GM18868 (cell line): ENCODE measurements at regions not wholly inside any gene's neighbourhood (a gene's known extent, or its start where the extent isn't known, plus 50 kb on each side); places are given as distances from the start of the nearest gene placed in this dataset.
"Not testable (repeated sequence)": the region's sequence is repeated elsewhere in the genome, so short reads cannot be mapped to it uniquely, and the experiment has no call there.

ENCODE experiments used
- ATAC-seq: cut with Tn5 transposase; IDR thresholded peaks from one replicate; pipeline ENCODE4 v1.9.1; 2021; ENCODE audit warnings: mild to moderate bottlenecking, moderate library complexity; ENCODE audit not compliant: unreplicated experiment

DNA sequence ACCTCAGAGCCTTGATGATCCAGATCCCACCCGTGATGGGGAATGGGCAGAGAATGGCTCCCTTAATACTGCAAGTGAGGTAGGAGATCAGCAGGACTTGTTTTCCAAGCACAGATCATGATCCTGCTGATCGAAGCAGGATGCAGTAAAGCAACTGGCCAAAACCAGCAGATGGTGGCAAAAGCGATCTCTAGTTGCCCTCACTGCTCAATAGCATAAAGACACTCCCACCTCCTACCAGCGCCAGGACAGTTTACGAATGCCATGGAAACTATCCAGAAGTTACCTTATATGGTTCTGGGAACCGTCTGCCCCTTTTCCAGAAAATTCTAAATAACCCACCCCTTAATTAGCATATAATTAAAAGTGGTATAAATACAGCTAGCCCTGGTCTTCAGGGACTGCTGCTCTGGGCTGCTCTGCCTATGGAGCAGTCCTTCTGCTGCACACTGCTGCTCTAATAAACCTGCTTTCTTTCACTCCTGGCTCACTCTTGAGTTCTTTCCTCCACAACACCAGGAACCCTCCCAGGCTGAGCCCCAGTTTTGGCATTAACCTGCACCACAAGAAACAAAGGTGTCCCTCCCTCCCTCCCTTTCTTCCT lies 415.8 kb downstream of the PREX1 start:
- ATAC-seq: no peak

DNA sequence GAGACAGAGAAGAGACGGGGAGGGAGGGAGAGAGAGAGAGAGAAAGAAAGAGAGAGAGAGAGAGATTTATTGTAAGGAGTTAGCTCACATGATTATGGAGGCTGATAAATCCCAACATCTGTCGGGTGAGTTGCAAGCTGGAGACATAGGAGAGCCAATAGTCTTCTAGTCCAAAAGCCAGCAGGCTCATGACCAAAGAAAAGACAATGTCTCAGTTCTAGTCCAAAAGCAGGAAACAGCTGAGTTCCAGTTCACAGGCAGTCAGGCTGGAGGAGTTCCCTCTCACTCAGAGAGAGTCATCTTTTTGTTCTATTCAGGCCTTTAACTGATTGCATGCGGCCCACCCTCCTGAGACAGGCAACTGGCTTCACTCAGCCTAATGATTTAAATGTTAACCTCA lies 416.6 kb downstream of the PREX1 start:
- no peak for ATAC-seq

DNA sequence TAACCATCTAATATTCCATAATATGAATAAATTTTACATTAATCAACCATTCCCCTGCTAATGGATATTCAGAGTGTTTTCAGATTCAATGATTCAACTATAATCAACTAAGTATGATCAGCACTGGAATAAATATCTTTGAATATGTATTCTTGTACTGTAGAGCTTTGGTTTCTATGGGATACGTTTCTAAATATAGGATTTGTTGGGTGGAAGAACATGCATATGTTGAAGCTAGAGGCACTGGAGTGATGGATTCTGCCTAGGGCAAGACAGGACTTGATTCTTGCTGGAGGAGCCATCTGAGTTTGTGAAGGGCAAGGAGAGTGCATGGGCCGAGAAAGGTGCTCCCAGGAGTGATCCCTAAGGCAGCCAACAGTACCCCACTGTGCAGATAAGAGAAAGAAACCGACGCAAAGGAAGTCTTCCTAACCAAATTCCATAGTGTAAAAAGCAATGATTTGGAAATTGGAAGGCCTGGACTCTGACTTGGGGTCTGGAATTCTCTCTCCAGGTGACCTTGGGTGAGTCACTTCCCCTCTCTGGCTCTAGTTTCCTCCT lies 418.7 kb downstream of the PREX1 start:
- ATAC-seq: no peak

DNA sequence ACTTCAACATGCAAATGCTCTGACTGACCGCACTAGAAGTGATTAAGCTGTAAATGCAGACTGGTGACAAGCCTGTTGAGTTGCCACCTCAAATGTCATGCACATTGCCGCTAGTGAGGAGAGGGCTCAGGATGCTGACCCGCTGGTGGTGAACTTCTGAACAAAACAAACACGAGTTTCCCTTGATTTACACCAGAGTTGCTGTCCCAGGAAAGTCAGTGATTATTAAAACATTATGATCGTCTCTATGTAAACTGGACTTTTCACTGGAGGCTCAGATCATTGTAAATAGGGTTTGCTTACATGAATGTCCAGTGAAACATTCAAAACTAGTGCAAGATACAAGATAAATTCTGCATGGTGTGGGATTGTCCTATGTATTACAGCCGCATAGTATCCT lies 420.1 kb downstream of the PREX1 start:
- no peak for ATAC-seq

DNA sequence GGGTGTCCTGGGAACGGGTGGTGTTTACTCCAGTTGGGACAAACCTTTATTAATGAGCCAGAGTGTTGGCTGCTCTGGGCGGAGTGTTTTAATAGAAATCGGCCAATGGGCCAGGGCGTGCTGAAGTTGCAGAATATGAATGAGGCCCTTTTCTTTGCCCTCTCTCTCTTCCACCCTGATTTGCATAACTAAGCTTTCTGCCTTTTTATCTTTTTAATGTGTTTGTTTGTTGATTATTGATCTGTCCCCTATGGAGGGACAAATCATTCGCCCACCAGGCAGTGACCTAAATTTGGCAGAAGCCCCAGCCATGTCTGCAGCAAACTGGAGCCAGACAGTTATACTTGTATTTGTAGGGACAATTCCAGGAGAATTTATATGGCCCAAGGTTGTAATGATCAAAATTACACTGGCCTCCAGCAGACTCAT lies 420.9 kb downstream of the PREX1 start:
- ATAC-seq: no peak

DNA sequence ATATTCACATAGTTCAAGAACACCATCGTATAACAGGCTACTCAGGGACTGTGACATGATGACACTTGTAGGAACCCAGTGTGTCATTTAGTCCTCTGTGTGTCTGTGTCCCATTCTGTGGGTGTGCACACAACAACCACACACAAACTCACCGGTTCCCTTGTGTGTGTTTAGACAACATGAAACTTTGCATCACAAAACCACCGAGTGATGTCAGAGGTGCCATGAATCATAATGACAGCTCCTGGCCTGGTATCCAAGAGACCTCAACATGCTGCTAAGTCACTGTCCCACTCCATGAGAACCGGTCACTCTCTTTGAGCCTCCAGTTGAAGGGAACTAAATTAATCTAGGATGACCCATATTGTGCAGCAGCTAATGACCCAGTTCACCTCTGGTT lies 421.3 kb downstream of the PREX1 start:
- ATAC-seq: no peak

DNA sequence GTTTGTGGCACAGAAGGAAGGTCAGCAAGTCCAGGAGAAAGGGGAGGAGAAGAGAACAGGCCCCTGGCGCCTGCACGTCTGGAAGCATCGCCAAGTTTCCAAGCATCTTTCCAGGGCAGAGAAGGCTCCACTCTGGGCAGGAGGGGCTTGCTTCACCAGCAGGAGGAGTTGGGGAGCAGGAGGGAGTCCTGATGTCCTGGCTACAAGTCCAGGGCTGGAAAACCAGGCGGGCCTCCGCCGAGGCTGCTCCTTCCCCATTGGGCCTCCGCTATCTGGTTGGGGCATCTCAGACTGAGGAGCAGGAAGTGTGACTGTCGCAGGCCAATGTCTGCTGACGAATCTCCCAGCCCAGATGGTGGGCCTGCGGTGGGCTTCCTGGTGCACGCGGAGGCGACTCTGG lies 421.9 kb downstream of the PREX1 start:
- no peak for ATAC-seq

DNA sequence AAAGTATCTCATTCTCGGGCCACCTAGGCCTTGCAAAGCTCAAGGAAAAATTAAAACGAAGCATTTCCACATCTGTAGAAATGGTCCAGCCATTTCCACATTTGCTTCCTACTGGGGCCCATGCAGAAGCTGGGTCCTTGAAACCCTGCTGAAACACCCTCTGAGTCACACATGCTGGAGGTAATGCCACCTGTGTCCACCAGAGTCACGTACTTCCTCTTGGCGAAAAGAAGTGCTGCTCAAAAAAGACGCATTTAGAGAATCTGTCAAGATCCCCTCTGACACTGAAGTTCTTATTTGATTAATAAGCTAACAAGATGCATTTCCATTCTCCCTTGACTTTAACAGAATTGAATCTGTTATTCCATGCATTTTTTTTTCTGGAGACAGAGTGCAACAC lies 423.2 kb downstream of the PREX1 start:
- ATAC-seq: no peak

DNA sequence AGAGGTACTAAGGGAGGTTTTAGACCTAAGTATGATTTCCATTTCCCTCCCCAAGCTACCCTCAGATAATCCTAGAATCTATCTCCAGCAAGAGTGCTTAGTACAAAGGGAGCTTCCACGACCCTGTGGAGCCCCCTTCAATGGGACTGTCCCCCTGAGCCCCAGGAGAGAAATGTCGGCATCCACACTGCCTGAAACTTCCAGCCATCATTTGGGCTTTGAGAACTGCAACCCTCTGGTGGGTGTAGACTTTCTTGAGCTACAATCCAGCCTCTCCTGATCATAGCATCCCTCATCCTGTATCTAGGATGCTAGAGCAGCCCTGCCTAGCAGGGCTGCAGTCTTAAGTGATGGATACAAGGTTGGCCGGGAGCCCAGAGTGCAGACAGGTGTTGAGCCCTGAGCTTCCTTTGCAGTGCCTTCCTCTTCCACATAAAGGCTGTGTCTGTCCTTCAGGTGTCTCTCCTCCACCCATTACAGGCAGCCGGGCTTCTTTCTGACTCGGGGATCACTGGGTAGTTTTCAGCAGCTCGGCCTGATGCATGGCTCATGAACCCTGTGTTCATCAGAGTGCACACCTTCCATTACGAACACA lies 424.5 kb downstream of the PREX1 start:
- no peak for ATAC-seq

DNA sequence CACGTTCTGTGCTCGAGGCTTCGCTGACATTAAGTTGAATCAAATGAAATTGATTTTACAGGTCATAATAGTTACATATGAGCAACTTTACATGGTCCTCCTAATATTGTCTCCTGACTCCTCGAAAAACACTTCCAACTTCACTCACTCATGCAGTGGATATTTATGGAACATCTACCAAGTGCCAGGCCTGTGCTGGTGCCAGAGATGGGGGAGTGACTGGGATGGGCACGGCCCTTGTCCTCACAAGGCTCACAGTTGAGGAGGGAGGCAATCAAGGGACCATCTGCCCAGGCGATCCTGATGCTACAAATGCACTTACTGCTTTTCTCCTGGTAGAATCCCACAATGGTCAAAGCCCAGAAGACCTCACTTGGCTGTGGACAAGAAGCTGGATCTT lies 426.4 kb downstream of the PREX1 start:
- ATAC-seq: no peak

DNA sequence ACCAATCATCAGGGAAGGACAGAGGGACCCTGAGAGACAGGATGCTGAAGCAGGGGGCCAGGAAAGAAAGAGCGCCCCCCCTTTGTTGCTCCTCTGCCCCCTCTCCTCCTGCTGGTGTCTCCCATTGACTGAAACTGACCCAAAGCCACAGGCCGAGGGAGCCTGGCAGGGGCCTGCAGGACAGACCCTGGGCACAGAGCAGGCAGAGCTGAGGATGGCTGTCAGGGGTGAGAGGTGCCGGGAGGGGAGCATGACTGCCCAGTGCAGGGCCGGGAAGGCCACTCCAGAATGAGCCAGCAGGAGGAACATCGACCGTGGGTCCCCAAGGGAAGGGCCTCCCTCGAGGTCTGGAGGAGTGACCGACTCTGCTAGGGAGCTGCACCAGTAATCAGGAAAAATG lies 427.8 kb downstream of the PREX1 start:
- no peak for ATAC-seq

DNA sequence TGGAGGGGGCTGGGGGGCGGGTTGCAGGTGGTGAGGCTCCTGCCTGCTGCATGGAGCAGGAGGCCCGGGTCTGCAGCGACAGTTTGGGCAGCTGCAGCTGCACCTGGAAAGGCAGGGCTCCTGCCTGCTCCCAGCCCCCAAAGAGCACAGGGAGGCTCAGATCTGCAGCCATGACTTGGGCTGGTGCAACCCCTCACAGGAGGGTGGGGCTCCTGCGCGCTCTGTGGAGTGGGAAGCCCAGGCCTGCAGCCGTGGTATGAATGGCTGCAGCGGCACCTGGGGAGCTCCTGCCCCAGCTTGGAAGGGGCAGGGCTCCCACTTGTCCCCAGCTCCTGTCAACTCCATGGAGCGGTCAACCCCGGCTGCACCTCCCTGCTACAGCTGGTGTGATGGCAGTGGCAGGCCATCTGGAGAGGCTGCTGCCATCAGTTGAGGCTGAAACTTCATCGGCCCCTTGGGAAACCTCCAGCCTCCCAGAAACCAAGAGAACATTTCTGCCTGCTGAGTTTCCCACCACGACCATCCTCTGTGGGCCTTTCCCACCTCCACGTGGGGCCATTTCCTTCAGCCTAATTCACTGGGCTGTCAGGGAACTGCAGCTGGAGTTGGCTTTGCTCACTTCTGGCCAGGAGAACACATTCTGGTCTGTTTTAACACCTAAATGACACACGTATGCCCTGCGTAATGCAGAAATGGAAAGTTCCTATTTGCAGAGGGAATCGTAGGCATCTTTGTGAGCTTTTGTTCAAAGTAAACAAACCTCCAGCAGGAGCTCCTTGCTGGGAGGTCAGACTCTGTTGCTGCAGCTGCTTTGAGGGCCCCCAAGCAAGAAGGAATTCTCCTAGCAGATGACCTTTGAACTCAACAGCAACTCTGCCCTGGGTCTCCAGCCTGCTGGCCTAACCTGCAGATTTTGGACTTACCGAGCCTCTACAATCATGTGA lies 429.0 kb downstream of the PREX1 start:
- no peak for ATAC-seq

DNA sequence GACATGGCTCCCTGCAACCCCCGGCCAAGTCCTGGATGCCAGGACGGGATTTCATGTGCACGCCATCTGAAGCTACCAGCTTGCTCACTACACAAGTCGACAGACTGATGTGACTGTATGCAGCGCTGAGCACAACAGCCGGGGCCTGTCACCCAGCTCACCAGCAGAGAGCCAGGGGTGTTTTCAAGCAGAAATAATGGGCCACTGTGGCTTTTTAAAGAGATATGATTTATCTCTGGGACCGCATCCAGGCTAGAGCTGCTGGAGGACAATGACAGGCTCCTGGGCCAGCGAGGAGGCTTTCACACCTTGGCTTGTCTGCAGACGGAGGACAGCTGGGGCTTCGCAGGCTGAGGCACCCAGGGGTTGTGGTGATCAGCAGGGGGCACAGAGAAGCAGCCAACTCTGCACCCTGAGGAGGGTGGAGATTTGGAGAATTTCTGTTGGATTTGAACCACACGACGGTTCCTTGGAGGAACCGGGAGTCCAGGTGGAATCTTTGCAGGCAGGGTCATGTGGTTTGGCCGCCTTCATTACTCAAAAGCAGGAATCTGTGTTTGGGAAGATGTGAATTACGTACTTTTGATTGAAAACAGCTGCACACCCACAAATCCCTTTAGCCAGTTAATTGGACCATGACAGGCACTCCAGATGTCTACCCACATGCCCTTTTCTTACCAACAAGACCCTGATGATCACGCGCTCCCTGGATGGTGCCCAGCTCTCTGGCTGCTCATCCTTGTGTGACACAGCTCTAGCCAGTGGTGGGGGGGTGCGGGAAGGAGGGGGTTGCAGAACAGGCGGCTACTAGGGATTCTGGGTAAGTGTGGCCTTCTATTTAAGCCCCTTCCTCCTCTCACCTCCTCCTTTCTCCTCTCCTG lies 430.6 kb downstream of the PREX1 start:
- ATAC-seq: not testable (repeated sequence)

DNA sequence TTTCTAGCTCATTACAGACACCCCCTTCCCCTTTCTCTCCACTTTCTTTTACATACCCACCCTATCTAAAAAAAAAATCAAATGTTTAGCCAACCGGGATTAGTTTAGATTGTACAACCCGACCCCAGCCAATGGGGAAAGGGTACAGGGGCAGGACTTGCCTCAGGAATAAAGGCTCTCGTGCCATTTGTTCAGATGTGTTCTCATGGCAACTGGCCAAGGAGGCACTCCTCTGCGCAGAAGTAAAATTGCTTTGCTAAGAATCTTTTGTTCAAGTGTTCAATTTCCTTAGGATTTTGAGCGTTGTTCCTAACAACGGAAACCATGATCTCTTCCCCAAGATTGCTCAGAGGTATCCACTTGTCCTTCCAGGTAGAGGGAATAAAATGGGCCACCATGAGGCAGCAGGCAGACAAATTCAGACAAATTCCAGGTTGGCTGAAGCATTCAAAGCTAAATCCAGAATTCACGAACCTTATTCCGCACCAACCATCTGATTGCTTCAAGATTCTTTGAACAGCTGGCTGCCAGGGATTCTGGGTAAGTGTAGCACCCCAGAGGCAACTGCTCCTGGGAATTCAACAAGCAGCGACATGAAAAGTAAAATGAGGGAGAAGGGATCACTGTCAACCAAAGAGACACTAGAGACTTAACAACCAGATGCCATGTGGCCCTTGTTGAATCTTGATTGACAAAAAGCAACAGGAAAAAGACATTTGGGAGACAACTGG lies 431.8 kb downstream of the PREX1 start:
- ATAC-seq: no peak

DNA sequence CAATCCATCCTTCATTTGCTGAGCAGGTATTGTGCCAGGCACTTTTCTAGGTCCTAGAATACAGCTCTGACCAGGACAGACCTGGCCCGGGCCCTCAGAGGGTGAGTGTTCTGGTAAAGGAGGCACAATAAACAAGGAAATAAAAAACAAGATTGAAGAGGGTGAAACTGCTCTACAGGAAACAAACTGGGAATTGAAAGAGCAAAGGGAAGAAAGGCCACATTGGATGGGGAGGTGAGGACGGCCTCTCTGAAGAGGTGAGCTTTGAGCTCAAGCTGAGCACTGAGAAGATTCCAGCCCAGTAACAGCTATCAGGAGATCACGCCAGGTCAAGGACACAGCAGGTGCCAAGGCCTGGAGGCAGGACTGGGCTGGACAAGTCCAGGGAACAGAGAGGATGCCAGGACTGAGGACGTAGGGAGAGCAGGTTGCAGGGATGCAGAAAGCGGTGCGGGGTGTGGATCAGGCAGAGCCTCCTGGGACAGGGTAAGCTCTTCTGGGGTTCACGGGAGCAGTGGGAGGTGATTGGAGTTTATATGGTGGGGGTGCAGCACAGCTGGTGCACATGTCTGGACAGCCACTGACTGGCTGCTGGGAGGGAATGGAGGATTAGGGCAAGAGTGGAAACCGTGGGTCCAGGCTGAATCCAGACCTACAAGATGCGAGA lies 433.3 kb downstream of the PREX1 start:
- ATAC-seq: no peak

DNA sequence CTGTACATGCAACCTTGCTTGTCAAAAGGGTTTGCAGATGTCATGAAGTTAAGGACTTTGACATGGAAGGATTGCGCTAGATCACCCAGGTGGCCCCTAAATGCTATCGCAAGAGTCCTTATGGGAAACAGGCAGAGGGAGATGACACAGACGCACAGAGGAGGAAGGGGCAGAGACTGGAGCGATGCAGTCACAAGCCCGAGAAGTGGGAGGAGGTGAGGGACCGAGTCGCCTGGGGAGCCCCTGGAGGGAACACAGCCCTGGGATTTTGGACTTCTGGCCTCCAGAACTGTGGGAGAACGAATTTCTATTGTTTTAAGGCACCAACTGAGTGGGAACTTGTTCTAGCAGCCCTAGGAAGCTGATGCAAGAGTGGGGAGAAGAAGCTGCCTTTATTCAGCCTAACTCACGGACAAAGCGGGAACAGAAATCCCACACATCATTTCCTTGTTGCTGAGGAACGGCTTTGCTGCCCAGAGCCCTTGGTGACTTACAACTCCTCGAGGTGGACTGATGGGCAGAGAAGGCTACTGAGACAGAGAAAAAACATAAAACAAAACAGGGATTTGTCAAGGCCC lies 434.0 kb downstream of the PREX1 start:
- no peak for ATAC-seq

DNA sequence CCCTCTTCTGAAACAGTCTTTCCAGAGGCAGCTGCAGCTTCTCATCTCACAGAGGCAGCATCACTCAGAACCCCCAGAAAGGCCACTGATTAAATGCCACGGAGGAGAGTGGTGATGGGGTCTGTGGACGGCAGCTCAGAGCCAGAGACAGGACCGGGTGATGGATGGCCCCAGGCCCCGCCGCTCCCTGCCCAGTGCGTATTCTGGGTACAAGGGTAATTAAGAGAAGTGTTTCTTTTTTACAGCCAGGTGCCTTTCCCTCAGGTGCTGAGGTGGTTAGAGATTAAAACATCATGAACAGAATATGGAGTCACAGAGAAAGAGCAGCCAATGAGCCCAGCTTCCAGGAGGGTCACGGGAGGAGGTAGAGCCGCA lies 434.5 kb downstream of the PREX1 start:
- no peak for ATAC-seq

DNA sequence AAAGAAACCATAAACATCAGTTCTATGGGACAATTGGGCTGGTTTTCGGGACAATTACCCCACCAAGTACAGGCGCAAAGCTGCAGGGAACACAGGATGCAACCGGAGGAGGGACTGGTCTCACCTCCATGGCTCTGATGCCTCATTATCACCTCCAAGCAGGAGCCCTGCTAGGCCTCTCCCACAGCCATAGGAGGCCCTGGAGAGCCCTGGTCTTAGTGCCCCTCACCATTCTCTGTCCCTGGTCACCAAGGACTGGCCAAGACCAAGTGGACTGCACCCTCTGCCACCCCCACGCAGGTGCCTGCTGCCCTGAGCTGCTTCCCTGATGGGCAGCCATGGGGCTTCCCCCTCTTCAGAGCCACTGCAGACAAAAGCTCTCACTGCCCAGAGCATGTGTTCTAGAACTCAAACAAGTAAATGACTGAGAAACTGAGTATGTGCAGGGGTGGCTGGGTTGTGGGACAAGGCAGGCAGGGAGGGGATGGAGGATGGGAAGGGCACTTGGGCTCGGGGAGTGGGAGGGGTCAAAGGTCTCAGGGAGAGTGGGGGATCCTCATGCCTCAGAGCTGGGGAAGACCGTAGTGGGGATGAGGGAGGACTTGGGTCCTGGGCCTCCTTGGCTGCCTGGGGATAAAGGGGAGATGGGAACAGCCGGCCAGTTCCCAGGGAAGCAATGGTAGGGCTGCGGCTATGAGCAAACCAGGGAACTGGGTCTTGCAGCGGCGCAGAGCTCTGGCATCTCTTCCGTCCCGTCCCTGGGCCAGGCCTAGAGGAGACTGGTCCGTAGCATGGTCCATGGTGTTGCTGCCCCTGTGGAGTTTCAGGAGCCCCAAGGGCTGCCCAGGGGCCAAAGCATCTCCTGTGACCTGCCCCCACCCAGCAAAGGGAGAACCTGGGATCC lies 435.1 kb downstream of the PREX1 start:
- no peak for ATAC-seq
